GM23248 (cell line): ENCODE measurements at regions not wholly inside any gene's neighbourhood (a gene's known extent, or its start where the extent isn't known, plus 50 kb on each side); places are given as distances from the start of the nearest gene placed in this dataset.
"Not testable (repeated sequence)": the region's sequence is repeated elsewhere in the genome, so short reads cannot be mapped to it uniquely, and the experiment has no call there.

Source experiments
- DNase-seq: peaks from one replicate; pipeline ENCODE4 v3.0.0-alpha.2; 2015
- H2AFZ ChIP-seq: fragments of 200-600 bp; sonication (generic); 2 replicates; pipeline ENCODE4 v1.6.1; 2016; ENCODE audit warnings: antibody characterized with exemption
- H3F3A ChIP-seq: fragments of 200-600 bp; sonication (generic); 2 replicates; pipeline ENCODE4 v1.6.1; 2016; ENCODE audit warnings: mild to moderate bottlenecking, antibody characterized with exemption, mixed run types; ENCODE audit not compliant: insufficient read depth
- H3K27ac ChIP-seq: fragments of 200-600 bp; sonication (generic); 2 replicates; pipeline ENCODE4 v1.5.1; 2016; ENCODE audit warnings: mild to moderate bottlenecking
- H3K27me3 ChIP-seq: fragments of 200-600 bp; sonication (generic); replicated peaks from 2 replicates; pipeline ENCODE4 v1.6.1; 2016; ENCODE audit warnings: mild to moderate bottlenecking; ENCODE audit not compliant: insufficient read depth
- H3K36me3 ChIP-seq: fragments of 200-600 bp; sonication (generic); 2 replicates; pipeline ENCODE4 v1.6.1; 2016; ENCODE audit warnings: low read depth, mild to moderate bottlenecking
- H3K4me1 ChIP-seq: fragments of 200-600 bp; sonication (generic); 2 replicates; pipeline ENCODE4 v1.6.1; 2016; ENCODE audit warnings: mild to moderate bottlenecking; ENCODE audit not compliant: insufficient read depth
- H3K4me2 ChIP-seq: fragments of 200-600 bp; sonication (generic); one replicate; pipeline ENCODE4 v1.6.1; 2016; ENCODE audit warnings: mild to moderate bottlenecking; ENCODE audit not compliant: unreplicated experiment
- H3K4me3 ChIP-seq: fragments of 200-600 bp; sonication (generic); 2 replicates; pipeline ENCODE4 v1.5.1; 2016; ENCODE audit warnings: mild to moderate bottlenecking
- H3K79me2 ChIP-seq: fragments of 200-600 bp; sonication (generic); 2 replicates; pipeline ENCODE4 v1.6.1; 2016; ENCODE audit warnings: mild to moderate bottlenecking; ENCODE audit not compliant: insufficient read depth
- H3K9ac ChIP-seq: fragments of 200-600 bp; sonication (generic); 2 replicates; pipeline ENCODE4 v1.6.1; 2016; ENCODE audit warnings: mild to moderate bottlenecking
- H3K9me2 ChIP-seq: fragments of 200-600 bp; sonication (generic); 2 replicates; pipeline ENCODE4 v1.6.1; 2016; ENCODE audit warnings: mixed run types, mild to moderate bottlenecking, moderate library complexity; ENCODE audit not compliant: insufficient read depth
- H3K9me3 ChIP-seq: fragments of 200-600 bp; sonication (generic); one replicate; pipeline ENCODE4 v1.6.1; 2017; ENCODE audit warnings: low read depth
- H4K20me1 ChIP-seq: fragments of 200-600 bp; sonication (generic); 2 replicates; pipeline ENCODE4 v1.6.0; 2016; ENCODE audit not compliant: insufficient read depth
- EZH2 ChIP-seq: fragments of 200-600 bp; sonication (generic); IDR thresholded peaks from 2 replicates; pipeline ENCODE4 v1.6.1; 2018; ENCODE audit warnings: antibody characterized with exemption, mild to moderate bottlenecking; ENCODE audit not compliant: insufficient read depth, poor library complexity, severe bottlenecking
- EZH2phosphoT487 ChIP-seq: fragments of 200-600 bp; sonication (generic); IDR thresholded peaks from 2 replicates; pipeline ENCODE4 v1.6.1; 2018; ENCODE audit warnings: antibody characterized with exemption, moderate library complexity, mild to moderate bottlenecking, low read depth; ENCODE audit not compliant: insufficient read depth
- WGBS, 2 experiments: methylation state at CpG; one replicate each; pipeline ENCODE4 v1.1.6; 2015 to 2017; ENCODE audit warnings: low lambda C conversion rate in 2 of 2, low coverage in 1 of 2; ENCODE audit errors: missing lambda C conversion rate in 2 of 2; 5-methylcytosine and 5-hydroxymethylcytosine counted together
- in situ Hi-C: fragments of 300-500 bp; cut with MboI; formaldehyde crosslinking; loops from 2 replicates; pipeline ENCODE4 v1.15.0; 2020

GRCh38 chr17:21482189-21482865 lies 106.2 kb downstream of the KCNJ12 start:
- no peak for TF ChIP-seq EZH2
- TF ChIP-seq EZH2phosphoT487: no peak
- H3K9me2 ChIP-seq: no peaks in the 10 kb centered on the region
- in situ Hi-C loops: no loop called here
- no peaks in the 10 kb centered on the region for H3K9me3 ChIP-seq
- no peak overlapping the region for H3K9ac ChIP-seq
- H3K36me3 ChIP-seq: no peaks in the 10 kb centered on the region
- no peaks in the 10 kb centered on the region for H3K79me2 ChIP-seq
- H3K4me1 ChIP-seq: no peaks in the 10 kb centered on the region
- H3F3A ChIP-seq: no peaks in the 10 kb centered on the region
- 22% methylated on average over 9 of the region's 9 CpGs for WGBS, 2 experiments
- DNase-seq: no peak
- H3K27me3 ChIP-seq: peaks cover 32% of the 10 kb centered on the region
- no peak overlapping the region for H2AFZ ChIP-seq
- no peak overlapping the region for H3K4me3 ChIP-seq
- H3K27ac ChIP-seq: no peak overlapping the region
- H4K20me1 ChIP-seq: no peaks in the 10 kb centered on the region
- H3K4me2 ChIP-seq: no peak overlapping the region

- H3K9ac ChIP-seq, DNase-seq, H2AFZ ChIP-seq, H3K4me1 ChIP-seq, H3K36me3 ChIP-seq, H3K4me3 ChIP-seq, H3K9me2 ChIP-seq, H3K4me2 ChIP-seq, H3K27ac ChIP-seq, H4K20me1 ChIP-seq, H3K9me3 ChIP-seq, H3F3A ChIP-seq, H3K79me2 ChIP-seq, in situ Hi-C loops: not testable (repeated sequence)
- WGBS, 2 experiments: 27 to 45% methylated on average over 2 of the region's 2 CpGs
- peaks cover 38% of the 10 kb centered on the region for H3K27me3 ChIP-seq
These were observed 111.9 kb downstream of the KCNJ12 start for GRCh38 chr17:21488043-21488442.

- Histone ChIP-seq H3K9ac (no peak overlapping the region), H3K4me1 (no peaks in the 10 kb centered on the region), H3K27ac (no peak overlapping the region), H3K4me2 (no peak overlapping the region), H3F3A (no peaks in the 10 kb centered on the region), H3K4me3 (no peak overlapping the region), H4K20me1 (no peaks in the 10 kb centered on the region), H3K79me2 (no peaks in the 10 kb centered on the region), H3K9me2 (no peaks in the 10 kb centered on the region), H3K36me3 (no peaks in the 10 kb centered on the region), H3K27me3 (peaks cover 10% of the 10 kb centered on the region; the same call in 1 of the 2 replicates), H3K9me3 (no peaks in the 10 kb centered on the region), H2AFZ (no peak overlapping the region)
- WGBS, 2 experiments: 69 to 74% methylated on average over 10 of the region's 10 CpGs
- DNase-seq: no peak
- in situ Hi-C loops: no loop called here
- TF ChIP-seq EZH2phosphoT487 (no peak), EZH2 (no peak)
These were observed 117.8 kb downstream of the KCNJ12 start for GRCh38 chr17:21493993-21494392.

GRCh38 chr17:21495281-21495680 lies 119.1 kb downstream of the KCNJ12 start:
- no peak for TF ChIP-seq EZH2phosphoT487
- TF ChIP-seq EZH2: no peak
- H3K4me2 ChIP-seq: no peak overlapping the region
- WGBS, 2 experiments: 76 to 79% methylated on average over 8 of the region's 8 CpGs
- no peak overlapping the region for H3K4me3 ChIP-seq
- DNase-seq: no peak
- no peaks in the 10 kb centered on the region for H3K9me3 ChIP-seq
- in situ Hi-C loops: no loop called here
- H4K20me1 ChIP-seq: no peaks in the 10 kb centered on the region
- H3K79me2 ChIP-seq: no peaks in the 10 kb centered on the region
- no peak overlapping the region for H2AFZ ChIP-seq
- H3K27ac ChIP-seq: no peak overlapping the region
- no peaks in the 10 kb centered on the region for H3K9me2 ChIP-seq
- H3K27me3 ChIP-seq: peaks cover 11% of the 10 kb centered on the region; the same call in 1 of the 2 replicates
- no peaks in the 10 kb centered on the region for H3K36me3 ChIP-seq
- H3K4me1 ChIP-seq: no peaks in the 10 kb centered on the region
- H3K9ac ChIP-seq: no peak overlapping the region
- H3F3A ChIP-seq: no peaks in the 10 kb centered on the region

- Histone ChIP-seq H3K36me3 (no peaks in the 10 kb centered on the region), H3K9me2 (no peaks in the 10 kb centered on the region), H4K20me1 (no peaks in the 10 kb centered on the region), H3K9me3 (no peaks in the 10 kb centered on the region), H3K4me2 (no peak overlapping the region), H3K4me1 (no peaks in the 10 kb centered on the region), H3K27ac (no peak overlapping the region), H3K9ac (no peak overlapping the region), H3K79me2 (no peaks in the 10 kb centered on the region), H3K4me3 (no peak overlapping the region), H3F3A (no peaks in the 10 kb centered on the region), H3K27me3 (peaks cover 16% of the 10 kb centered on the region; the same call in 1 of the 2 replicates), H2AFZ (no peak overlapping the region)
- TF ChIP-seq EZH2: no peak
- no peak for TF ChIP-seq EZH2phosphoT487
- no peak for DNase-seq
- in situ Hi-C loops: no loop called here
- WGBS, 2 experiments: 34 to 37% methylated on average over 5 of the region's 5 CpGs
These were observed 123.9 kb downstream of the KCNJ12 start for GRCh38 chr17:21500064-21500463.

- H3K79me2 ChIP-seq, H3K36me3 ChIP-seq, H3K9me2 ChIP-seq, H3K4me3 ChIP-seq, H3K4me2 ChIP-seq, in situ Hi-C loops, H3K27ac ChIP-seq, DNase-seq, H4K20me1 ChIP-seq, H3K9ac ChIP-seq, H2AFZ ChIP-seq, H3F3A ChIP-seq, H3K4me1 ChIP-seq, H3K9me3 ChIP-seq: not testable (repeated sequence)
- WGBS, 2 experiments: 53 to 55% methylated on average over 15 of the region's 15 CpGs
- peaks cover 16% of the 10 kb centered on the region; the same call in 1 of the 2 replicates for H3K27me3 ChIP-seq
These were observed 126.0 kb downstream of the KCNJ12 start for GRCh38 chr17:21501927-21502700.
